ENCODE measurements at regions not wholly inside any gene's neighbourhood (a gene's known extent, or its start where the extent isn't known, plus 50 kb on each side); places are given as distances from the start of the nearest gene placed in this dataset.
"Not testable (repeated sequence)": the region's sequence is repeated elsewhere in the genome, so short reads cannot be mapped to it uniquely, and the experiment has no call there.

DNA sequence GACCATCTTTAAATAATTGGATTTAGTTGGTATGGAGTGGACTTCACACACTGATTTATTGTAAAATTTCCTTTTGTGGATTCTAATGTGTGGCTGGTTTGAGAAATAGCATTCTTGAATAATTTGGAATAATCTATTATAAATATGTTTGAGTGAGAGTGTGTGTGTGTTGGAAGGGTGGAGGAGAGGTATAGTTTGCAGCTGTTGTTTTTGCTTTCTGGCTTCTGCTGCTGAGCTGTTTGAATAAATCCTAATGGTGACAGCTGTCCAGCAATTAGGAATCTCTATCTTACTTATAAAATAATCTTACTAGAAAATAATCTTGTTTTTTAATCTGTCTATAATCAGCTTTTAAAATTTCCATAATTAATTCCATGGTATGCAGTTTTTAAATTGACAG is 1283.0 kb upstream of the CDH2 start:
- peak in 1 of 3 experiments; percentile 57 for DNase-seq

DNA sequence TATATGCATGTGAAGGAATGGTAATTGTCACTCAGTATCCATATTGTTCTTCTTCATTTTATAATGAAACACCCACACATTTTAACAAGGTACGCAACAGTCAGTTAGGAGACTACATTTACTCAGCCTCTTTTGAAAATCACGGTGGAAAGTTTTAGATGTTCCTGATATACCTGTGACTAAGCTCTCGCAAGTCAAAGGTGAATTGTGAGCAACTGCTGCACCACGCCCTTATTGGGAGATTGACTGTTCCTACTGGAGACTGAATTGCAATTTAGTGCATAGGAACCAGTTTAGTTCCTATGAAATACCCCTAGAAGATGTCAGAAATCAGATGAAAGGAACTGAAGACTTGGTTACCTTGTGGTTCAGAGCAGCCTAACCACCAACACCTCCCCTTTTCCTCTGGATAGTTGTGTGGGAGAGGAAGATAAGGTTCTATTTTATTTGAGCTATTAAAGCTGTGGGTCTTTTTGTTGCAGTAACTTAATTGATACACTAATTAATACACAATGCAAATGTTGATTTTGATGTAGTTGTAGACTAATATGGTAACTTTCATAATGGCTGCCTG is 1280.5 kb upstream of the CDH2 start:
- no peak for DNase-seq

DNA sequence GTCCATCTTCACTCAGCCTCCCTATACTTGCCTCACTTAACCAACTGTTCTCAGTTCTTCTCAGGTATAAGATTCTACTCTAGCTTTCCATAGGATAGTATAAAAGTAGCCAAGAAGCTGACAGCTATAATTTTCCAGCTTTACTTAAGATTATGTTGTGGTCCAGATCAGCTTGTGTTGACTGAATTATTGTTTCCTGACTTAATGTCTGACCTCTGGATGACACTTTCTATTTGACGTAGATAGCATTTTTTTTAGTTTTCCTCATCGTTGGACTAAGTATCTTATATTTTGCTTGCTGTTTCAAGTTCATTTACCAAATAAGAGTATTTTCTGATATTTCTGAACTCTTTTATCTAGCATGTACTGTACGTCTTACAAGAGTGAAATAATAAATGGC is 1272.5 kb upstream of the CDH2 start:
- DNase-seq, result no peak

DNA sequence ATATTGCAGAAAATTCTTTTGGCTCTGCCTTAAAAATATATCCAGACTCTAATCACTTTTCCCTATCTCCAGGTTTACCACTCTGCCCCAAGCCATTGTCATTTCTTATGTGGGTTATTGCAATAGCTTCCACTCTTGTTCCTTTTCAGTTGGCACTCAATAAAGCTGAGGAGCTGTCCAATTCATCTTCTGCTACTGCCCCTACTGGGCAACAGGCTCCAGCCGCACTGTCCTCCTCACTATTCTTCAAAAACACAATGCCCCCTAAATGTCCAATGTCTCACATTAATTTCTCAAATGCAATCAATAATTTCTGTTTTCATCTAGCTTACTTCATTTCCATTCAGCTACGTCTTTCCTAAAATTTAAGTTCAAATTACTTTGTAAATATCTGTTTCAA is 1262.5 kb upstream of the CDH2 start:
- DNase-seq, result no peak

DNA sequence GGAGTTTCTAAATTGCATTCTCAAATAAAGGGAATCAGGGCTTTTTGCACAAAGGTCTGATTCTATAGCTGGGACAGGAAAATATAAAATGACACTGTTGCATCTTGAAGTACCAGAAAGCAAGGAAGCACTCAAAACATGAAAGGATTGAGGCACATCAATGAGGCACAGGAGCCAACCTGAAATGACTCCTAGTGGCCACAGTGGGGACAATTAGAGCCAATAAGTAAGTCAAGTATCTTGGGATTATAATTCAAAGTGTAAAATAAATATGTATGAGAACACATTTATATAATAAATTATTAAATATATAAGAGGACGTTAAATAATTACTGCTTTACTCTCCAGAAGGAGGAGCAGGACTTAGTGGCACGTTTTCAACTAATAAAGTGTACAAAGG is 1259.5 kb upstream of the CDH2 start:
- DNase-seq, result no peak

DNA sequence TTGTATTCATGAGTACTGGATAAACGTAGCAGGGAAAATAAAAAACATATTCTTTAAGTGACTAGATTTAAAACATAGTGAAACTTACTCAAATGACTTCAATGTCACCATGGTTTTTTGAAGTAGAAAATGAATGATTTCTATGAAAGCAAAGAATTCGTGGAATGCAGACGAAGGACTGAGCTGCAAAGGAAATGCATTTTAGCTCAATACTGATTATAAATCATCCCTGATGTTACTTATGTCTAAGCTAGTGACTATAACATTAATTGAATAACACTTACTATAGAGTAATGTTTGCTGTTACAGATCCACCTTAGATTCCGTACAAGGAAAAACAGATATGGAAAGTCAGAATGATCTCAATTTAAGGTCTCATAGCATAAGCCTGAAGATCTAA is 1257.7 kb upstream of the CDH2 start:
- no peak for DNase-seq

DNA sequence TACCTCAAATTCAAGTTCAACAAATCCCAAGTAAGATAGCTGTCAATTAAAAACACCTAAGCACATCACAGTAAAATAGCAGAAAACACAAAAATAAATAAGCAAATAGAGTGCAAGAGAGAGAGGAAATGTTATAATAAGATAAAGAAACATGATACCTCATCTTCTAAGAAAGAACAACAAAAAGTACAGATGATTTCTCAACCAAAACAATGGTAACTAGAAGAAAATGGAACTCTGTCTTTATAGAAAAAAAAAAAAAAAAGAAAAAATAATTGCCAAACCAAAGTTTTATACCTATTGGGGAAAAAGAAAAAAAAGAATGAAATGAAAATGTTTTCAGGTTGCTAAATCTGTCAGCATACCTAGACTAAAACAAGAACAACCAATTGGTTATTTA is 1253.5 kb upstream of the CDH2 start:
- DNase-seq, result no peak

DNA sequence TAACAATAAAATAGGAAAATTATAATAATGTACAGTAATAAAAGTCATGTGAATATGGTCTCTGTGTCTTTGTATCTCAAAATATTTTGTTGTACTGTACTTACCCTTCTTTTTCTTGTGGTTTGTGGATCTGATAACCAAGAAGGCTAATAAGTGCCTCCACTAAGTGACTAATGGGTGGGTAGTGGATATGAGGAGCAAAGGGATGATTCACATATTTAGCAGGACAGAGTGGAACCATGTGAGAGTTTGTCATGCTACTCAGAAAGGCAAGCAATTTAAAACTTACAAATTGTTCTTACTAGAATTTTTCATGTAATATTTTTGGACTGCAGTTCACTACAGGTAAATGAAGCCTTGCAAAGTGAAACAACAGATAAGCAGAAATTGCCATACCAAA is 1241.2 kb upstream of the CDH2 start:
- no peak for DNase-seq

DNA sequence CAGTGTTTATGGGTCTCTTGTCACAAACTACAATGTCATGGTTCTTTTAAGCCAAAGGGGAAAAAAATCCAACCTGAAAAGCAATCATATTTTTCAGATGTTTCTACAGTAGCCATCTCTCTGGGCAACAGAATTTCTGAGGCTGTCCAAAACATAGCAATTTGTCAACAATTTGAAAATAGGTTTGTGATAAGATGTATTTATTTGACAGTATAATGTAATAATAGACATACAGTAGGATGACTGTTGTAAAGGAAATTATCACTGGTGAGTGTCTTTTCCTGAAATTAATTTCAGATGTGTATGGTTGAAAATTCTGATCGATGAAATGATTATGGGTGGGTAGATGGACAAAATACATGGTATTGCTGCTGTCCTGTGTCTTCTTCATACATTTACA is 1230.1 kb upstream of the CDH2 start:
- DNase-seq, result no peak

DNA sequence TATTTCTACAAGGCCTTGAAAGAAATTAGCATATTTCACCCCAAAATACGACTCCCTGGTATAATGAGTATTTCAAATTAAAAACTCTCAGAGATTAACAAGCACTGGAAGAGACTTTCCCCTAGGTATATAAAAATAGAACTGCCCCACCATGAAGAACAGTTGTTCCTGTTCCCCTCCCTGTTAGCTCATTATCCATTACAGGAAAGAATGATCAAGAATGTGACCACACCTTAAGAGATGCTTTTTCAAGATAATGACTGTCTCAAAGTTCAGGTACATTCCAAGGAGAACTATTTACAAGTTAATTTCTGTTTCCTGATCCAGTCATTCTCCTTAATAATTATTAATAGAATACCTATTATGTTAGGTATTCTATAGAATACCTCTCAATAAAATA is 1220.6 kb upstream of the CDH2 start:
- DNase-seq, result no peak

DNA sequence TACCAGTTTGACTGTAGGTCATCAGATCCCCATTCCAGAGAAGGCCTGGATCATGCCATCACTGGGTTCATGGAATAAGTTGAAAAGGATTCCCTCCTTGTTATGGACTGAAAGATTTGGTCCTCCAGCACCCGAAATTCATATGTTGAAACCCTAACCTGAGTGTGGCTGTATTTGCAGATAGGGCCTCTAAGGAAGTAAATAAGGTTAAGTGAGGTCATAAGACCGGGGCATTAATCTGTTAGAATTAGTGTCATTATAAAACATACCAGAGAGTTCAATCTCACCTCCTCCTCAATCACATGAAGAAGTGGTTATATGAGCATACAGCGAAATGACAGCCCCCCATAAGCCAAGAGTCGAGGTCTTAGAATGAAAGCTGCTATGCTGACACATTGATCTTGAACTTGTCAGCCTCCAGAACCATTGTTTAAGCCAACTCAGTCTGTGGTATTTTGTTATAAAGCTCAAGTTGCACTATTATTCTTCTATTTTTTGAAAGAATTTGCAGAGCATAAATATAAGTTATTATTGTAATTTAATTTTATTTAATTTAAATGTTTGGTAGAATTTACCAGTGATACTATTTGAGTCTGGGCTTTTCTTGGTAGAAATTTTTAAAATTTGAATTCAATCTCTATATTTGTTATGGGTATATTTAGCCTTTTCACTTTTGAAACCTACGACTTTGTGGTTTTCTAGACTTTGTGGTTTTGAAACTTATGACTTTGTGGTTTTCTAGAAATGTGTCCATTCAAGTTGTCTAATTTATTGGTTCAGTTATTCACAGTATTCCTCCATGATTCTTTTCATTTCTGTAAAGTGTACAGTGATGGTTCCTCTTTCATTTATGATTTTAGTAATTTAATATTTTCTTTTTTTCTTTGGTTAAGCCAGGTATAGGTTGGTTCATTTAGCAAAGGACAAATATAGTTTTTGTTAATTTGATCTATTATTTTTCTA is 1206.7 kb upstream of the CDH2 start:
- no peak for DNase-seq

DNA sequence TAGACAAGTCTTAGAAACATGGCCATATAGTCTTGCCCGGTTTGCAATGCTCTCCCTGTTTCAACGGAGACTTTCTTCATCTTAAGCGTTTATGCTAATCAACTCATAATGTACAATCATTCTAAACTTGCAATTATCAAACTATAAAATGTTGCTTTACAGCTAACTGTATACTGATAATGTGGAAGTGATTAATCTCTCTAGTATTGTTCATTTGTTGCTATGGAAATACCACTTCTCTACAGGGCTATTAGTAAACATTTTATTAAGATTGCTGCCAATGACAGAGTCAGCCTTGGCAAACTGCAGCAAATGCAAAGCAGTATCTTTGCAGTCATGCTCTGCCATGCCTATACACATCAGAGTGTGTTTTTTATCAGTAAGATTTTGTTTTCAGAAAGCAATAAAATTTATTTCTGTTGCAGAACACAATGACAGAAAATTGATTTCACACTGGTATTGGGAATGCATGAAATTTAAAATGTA is 1201.8 kb upstream of the CDH2 start:
- DNase-seq, result peak in 1 of 3 experiments; percentile 23

DNA sequence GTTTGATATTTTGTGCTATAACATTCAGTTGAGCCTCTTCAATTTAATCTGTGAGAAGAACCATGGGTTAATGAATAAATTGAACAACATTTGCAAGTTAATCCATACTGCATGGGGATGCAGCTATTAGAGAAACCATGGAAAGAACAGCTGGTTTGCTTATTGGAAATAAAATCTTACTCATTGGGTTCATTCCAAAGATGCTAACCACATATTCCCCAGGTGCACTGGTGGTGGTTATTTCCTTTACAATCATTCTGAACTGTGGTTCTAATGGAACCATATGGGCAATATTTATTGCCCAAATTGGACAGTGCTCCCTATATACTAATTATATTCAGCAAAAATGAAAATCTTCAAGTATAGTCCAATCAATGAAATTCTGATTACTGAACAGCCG is 1200.4 kb upstream of the CDH2 start:
- DNase-seq, result no peak

DNA sequence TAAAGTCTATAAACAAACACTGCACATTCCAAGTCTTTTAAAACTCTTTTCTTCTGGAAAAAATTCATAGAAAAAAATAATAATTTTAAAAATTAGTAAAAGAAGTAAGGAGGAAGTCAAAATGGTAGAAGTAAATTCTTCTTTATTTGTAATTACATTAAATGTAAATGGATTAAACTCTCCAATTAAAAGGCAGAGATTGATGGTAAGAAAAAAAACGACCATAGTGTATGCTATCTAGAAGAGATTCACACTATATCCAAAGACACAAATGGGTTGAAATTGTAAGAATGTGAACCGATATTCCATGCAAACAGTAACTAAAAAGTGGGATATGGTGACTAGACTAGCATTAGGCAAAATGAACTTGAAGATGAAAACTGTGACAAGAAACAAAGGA is 1196.1 kb upstream of the CDH2 start:
- no peak for DNase-seq

DNA sequence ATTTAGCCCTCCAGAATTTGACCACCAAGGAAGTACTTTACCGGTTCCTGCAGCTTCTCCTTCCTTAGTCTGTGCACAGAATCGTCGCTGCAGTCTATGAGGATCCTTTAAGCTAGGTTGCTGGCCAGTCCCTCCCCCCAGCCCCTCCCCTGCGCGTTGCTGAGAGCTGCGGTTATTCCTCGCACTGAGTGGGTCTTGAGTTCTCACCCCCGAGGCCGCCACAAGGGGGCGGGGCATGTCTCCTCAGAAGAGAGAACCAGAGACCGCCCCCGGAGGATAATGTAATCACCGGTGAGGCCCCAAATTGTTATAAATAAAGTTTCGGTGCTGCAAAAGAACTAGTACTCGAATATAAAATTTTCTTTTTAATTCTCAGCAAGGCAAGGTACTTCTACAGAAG is 1184.9 kb upstream of the CDH2 start:
- no peak for DNase-seq

DNA sequence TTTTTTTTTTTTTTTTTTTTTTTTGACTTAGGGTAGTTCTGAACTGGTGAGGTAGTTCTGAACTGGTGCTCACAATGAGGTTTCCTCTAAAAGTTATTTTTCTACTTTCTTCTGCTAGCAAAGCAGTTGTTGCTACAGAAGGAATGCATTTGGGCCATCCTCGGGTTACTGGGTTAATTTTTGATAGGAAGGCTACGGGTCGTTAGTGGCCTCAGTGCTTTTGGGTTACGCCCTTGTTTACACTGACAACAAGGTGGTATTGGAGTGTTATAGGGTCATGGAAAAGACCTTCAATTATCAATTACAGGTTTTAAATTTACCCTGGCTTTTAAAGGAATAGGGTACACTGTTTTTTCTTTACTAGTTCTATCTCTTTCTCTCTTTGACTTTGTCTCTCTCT is 1183.7 kb upstream of the CDH2 start:
- DNase-seq, result not testable (repeated sequence)

DNA sequence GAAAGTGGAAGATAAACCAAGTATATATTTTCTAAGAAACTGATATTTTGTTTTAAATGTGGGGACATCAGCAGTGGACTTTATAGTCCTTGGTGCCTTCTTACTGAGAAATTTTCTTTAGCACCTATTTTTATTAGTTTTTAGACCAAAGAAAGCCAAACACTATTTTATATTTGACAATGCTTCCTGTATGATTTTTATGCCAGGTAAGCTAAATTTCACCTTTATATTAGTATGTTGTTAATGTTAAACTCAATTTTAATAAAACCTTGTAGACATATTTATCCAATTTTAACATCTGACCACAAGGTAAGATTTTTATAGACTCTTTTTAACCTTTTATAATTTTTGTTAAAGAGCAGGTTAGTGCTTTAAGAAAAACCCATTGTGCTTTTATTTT is 1182.3 kb upstream of the CDH2 start:
- not testable (repeated sequence) for DNase-seq

DNA sequence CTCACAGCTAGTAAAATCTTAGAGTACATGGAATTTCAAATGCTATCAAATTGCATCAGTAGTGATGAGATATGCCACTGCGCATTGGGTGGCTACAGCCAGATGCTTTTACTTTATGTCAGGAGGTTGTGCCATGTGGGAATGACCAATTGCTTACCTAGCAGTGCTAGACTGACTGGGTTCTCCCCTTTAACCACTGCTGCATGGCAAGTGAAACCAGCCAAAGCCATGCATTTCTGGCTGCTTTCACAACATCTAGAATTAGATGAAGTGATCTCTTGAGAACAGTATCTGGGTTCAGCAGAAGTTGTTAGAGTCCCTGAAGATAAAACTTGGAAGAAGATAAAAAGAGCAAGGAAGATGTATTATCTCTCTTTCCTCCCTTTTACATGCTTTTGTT is 1174.2 kb upstream of the CDH2 start:
- no peak for DNase-seq

DNA sequence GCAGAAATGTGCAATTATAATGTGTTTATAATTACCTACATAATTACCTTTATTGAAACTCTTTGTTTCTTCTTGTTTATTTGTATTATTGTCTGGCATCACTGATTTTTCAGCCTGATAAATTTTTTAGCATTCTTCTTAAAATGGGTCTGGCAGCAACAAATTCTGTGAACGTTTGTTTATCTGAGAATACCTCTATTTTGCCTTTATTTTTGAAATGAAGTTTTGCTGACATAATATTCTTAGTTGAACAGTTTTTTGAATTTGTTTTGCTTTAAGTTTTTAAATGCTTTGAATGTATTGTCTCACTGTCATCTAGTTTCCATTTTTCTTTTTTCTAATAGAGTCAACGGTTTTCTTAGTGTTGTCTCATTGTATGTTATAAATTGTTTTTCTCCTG is 1152.0 kb upstream of the CDH2 start:
- DNase-seq, result no peak

DNA sequence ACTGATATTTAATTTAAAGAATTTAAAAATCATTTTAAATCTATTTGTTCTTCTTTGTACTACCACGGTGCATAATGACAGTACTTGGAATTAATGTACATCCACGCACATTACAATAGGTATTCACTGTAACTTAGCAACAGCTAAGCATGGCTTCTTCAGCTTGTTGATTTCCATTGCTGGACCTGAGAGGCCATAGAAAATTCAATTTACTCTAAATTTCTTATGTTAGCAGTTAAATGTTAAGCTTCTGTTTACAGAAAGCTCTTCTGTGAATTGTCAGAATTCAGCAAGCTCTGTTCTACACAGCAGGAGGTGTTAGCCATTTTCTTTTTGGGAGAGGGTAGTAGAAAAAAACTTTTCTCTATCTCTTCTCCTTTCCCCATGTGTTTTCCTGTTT is 1149.3 kb upstream of the CDH2 start:
- DNase-seq, result peak; percentile 38 to 82 (median 51)

DNA sequence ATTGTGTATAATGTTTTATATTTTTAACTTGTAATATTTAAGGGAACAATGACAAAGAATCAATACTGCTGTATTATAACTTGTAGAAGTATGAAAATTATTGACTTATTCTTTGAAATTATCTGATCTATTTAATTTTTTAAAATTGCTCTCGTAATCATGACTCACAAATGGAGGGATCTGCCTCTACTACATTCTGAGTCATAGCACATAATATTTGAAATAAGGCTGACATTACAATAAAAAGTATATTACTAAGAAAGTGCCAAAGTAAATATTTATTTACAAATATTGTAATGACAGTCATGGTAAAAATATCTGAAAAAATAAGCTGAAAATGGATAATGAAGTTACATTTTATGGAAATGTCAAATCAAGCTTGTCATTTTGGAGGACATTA is 1144.6 kb upstream of the CDH2 start:
- no peak for DNase-seq

DNA sequence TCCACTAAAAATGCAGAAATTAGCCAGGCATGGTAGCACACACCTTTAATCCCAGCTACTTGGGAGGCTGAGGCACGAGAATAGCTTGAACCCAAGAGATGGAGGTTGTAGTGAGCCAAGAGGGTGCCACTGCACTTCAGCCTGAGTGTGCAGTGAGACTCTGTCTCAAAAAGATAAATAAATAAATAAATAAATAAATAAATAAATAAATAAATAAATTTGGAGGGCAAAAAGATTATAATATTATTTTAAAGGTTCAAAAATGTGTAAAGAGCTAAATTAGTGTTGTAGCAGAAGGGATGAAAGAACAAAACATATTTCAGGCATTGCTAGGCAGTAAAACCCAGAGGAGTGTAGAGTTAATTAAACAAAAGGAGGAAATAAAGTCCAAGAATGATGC is 1136.4 kb upstream of the CDH2 start:
- DNase-seq, result no peak

DNA sequence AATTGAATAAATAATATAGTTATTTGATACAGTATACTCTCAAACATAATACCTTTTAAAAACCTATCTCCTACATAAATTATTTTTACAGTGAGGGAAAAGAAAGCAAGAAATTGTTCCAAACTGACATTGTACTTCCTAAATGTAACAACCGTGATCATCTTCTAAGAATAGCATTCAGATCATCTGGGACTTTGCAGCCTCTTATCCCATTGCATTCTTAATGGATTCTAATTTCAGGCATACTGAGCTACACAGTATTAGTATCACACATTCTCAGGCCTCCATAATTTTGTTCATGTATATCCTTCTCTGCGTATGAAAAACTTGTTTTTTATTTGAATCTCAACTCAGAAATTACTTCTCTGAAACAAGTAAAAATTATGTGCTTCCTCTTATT is 1134.7 kb upstream of the CDH2 start:
- DNase-seq, result no peak

DNA sequence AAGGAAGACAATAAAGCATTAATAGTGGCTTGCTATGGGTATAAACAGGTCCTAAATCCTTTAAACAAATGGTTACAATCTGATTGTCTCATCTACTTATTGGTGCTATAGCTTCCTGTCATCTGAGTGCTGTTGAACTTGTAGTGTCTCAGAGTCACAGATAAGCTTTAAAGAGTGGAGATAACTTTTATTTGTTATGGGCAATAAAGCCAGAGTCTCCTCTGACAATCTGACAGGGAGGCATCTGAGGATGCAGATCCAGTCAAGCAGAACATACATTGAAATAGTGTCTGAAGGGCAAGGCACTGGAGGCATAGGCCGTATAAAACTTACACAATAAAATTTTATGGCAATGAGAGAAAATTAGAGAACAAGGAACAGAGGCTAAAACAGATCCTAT is 1132.4 kb upstream of the CDH2 start:
- peak in 2 of 3 experiments; percentile 6 to 53 for DNase-seq

DNA sequence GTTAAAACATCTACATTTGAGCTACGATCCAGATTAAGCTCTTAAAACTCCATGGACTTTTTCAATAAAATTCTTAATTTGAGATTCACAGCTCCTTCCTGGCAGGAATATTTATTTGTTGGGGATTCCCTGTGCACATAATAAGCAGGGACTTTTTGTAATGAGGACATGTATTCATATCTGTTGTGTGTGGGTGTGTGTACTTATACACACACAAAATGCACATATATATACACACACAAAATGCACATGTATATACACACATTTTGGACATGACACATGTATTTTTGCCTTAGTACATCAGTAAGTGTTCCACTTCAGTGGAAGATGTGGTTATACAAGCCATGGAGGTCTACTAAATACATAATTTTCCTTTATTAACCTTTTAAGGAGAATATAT is 1131.1 kb upstream of the CDH2 start:
- DNase-seq, result no peak

All from NCI-H1417 (cell line).